A549 (cell line): ENCODE measurements at regions not wholly inside any gene's neighbourhood (a gene's known extent, or its start where the extent isn't known, plus 50 kb on each side); places are given as distances from the start of the nearest gene placed in this dataset.

Experiments
- ATAC-seq, 2 experiments: fragments of 200-7000 bp in 1 of 2; fragments of >200 bp in 1 of 2; cut with Nextera tagmentation in 1 of 2; cut with Tn5 transposase in 1 of 2; 3 replicates each; pipeline versions ENCODE4 v1.8.0 to v1.9.1; 2018 to 2020; ENCODE audit warnings: mild to moderate bottlenecking in 1 of 2, moderate library complexity in 1 of 2
- CTCF ChIA-PET: fragments of 300-600 bp; sonication (Branson Sonifier 250); formaldehyde crosslinking; extraction: SDS; loops from one replicate; lab custom pipeline; 2021; ENCODE audit warnings: antibody characterized with exemption, inconsistent platforms; lab: Yijun Ruan, JAX
- POLR2A ChIA-PET: fragments of 350-600 bp; formaldehyde crosslinking; extraction: SDS; loops from one replicate; lab custom pipeline; 2021; ENCODE audit warnings: antibody characterized with exemption, inconsistent platforms; lab: Yijun Ruan, JAX
- DNase-seq, 2 experiments: peaks; one replicate each; pipeline versions ENCODE4 v3.0.0 to v3.0.0-alpha.2; 2011 to 2016; ENCODE audit warnings: low read depth in 1 of 2, low spot score in 1 of 2
- FAIRE-seq: peaks from 2 replicates; lab custom pipeline; 2011; peaks lifted over from hg19 to GRCh38; lab: Jason Lieb, UNC
- H3K27ac ChIP-seq, 2 experiments: fragments of >200 bp; sonication (Bioruptor Twin); formaldehyde crosslinking; 3 replicates each; pipeline ENCODE4 v1.5.1; 2016 to 2017
- H3K4me1 ChIP-seq: fragments of >200 bp; sonication (Bioruptor Twin); formaldehyde crosslinking; 3 replicates; pipeline ENCODE4 v1.6.1; 2016
- H3K4me2 ChIP-seq: fragments of >200 bp; sonication (Bioruptor Twin); formaldehyde crosslinking; 3 replicates; pipeline ENCODE4 v1.6.1; 2016
- H3K4me3 ChIP-seq: fragments of >200 bp; sonication (Bioruptor Twin); formaldehyde crosslinking; 3 replicates; pipeline ENCODE4 v1.5.1; 2016
- H3K9me3 ChIP-seq: fragments of >200 bp; sonication (Bioruptor Twin); formaldehyde crosslinking; 3 replicates; pipeline ENCODE4 v1.6.1; 2016
- BHLHE40 ChIP-seq: IDR thresholded peaks from 2 replicates; pipeline ENCODE4 v1.6.1; 2012; ENCODE audit warnings: low read depth, low read length, inconsistent platforms
- CBX2 ChIP-seq: fragments of 200-600 bp; sonication (generic); IDR thresholded peaks from 2 replicates; pipeline ENCODE4 v1.6.1; 2016; ENCODE audit warnings: low read depth, mild to moderate bottlenecking, borderline replicate concordance
- CBX8 ChIP-seq: fragments of 200-600 bp; sonication (generic); IDR thresholded peaks from 2 replicates; pipeline ENCODE4 v1.6.1; 2016
- CHD2 ChIP-seq: fragments of 150-350 bp; IDR thresholded peaks from 2 replicates; pipeline ENCODE4 v1.6.1; 2014; ENCODE audit warnings: low read length; ENCODE audit not compliant: partially characterized antibody
- EHF ChIP-seq: fragments of 250-450 bp; sonication (Bioruptor Pico); IDR thresholded peaks from 2 replicates; pipeline ENCODE4 v1.5.0; 2020; ENCODE audit warnings: mild to moderate bottlenecking
- HEYL ChIP-seq: fragments of 250-450 bp; sonication (Bioruptor Pico); IDR thresholded peaks from 2 replicates; pipeline ENCODE4 v1.8.0; 2021; ENCODE audit warnings: mild to moderate bottlenecking, moderate library complexity
- JUNB ChIP-seq: fragments of >200 bp; sonication (Bioruptor Twin); formaldehyde crosslinking; IDR thresholded peaks from 2 replicates; pipeline ENCODE4 v1.6.1; 2016
- KDM5A ChIP-seq: fragments of 200-600 bp; sonication (generic); IDR thresholded peaks from 2 replicates; pipeline ENCODE4 v1.6.1; 2016; ENCODE audit warnings: antibody characterized with exemption, mild to moderate bottlenecking
- MAFK ChIP-seq: fragments of 450-650 bp; IDR thresholded peaks from 2 replicates; pipeline ENCODE4 v1.6.1; 2014; ENCODE audit not compliant: partially characterized antibody
- MAX ChIP-seq: IDR thresholded peaks from 2 replicates; pipeline ENCODE4 v1.6.1; 2012
- NPAS2 ChIP-seq: fragments of 250-450 bp; sonication (Bioruptor Pico); IDR thresholded peaks from 2 replicates; pipeline ENCODE4 v1.8.0; 2022; ENCODE audit warnings: mild to moderate bottlenecking, moderate library complexity, borderline replicate concordance
- POLR2AphosphoS2 ChIP-seq: conservative IDR thresholded peaks from 2 replicates; pipeline ENCODE4 v1.6.1; 2012; ENCODE audit warnings: low read length, improper control_type of control experiment, inconsistent platforms
- RAD21 ChIP-seq, 2 experiments: fragments of >200 bp in 1 of 2; sonication (Bioruptor Twin) in 1 of 2; formaldehyde crosslinking in 1 of 2; IDR thresholded peaks in 1 of 2; conservative IDR thresholded peaks in 1 of 2; 2 replicates in 1 of 2; 3 replicates in 1 of 2; pipeline ENCODE4 v1.6.1; 2012 to 2018; ENCODE audit warnings: inconsistent platforms in 1 of 2
- USF2 ChIP-seq: fragments of 450-650 bp; IDR thresholded peaks from 2 replicates; pipeline ENCODE4 v1.6.1; 2014; ENCODE audit warnings: antibody characterized with exemption
- WGBS: methylation state at CpG from one replicate; pipeline ENCODE4 v1.1.6; 2017; ENCODE audit errors: missing lambda C conversion rate; 5-methylcytosine and 5-hydroxymethylcytosine counted together
- TF ChIP-seq, protein P1 (sequence below): fragments of 200-600 bp; sonication (generic); IDR thresholded peaks from 2 replicates; pipeline ENCODE4 v1.6.1; 2016; ENCODE audit warnings: antibody characterized with exemption, mild to moderate bottlenecking, moderate library complexity

DNA sequence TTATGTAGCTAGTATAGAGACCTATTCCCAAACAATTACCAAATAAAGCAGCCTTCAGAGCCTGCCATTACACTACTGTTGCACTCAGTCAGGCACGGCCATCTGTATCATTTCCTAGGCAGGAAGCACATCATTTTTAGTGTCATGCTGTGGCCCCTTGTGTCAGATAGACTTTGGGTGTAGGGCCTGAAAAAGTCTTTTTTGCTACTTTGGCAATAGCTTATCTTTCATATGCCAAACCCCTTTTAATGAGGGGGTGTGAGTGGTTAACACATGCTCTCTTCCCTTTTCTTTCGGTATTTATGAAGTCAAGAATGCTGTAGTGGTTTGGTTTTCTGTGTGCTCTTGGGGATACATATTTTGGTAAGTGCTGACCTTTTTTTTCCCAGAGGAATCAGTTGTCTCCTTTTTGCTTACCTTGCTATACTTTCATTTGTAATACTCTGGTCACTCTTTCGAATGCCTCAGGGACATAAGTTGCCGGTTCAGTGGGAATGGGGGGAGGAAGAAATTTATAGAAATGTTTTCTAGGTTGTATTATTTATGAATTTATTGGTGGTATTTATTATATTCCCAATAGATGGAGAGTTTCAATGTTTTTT is 209.8 kb downstream of the CSNK1G3 start:
- POLR2A ChIA-PET: no interaction called here
- FAIRE-seq (no peak), DNase-seq (no peak), ATAC-seq (no peak)
- Histone ChIP-seq H3K4me3 (no peak overlapping the region), H3K9me3 (no peaks in the 10 kb centered on the region), H3K4me1 (no peaks in the 10 kb centered on the region), H3K4me2 (no peak overlapping the region)
- 42% methylated on average over 4 of the region's 4 CpGs for WGBS
- CTCF ChIA-PET: no interaction called here
- TF ChIP-seq BHLHE40: no peak
- TF ChIP-seq MAFK: peak; percentile 45
- TF ChIP-seq, all 56 proteins: peak for 1
- no peak overlapping the region for H3K27ac ChIP-seq

DNA sequence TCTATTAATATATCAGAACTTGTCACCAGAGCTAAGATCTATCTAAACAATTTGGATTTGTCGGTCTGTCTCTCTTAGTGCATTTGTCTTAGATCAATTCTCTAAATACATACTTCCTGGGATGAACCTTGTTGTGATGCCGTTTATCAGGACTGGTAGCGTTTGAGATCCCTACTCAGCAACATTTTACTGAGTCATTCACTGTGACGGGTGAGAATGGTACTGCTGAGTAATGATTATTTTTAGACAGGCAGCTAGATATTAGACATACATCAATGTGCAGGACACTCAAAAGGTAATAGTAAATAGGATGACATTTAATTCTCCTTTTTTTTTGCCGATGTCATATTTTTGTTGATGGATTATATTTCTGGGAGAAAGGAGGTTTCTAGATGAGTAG is 209.0 kb downstream of the CSNK1G3 start:
- ATAC-seq: no peak
- Histone ChIP-seq H3K4me3 (no peak overlapping the region), H3K9me3 (0 out of 3 replicates have a peak, but pooled peaks cover 2% of the 10 kb centered on the region), H3K27ac (no peak overlapping the region), H3K4me1 (no peaks in the 10 kb centered on the region), H3K4me2 (no peak overlapping the region)
- TF ChIP-seq MAFK (peak; percentile 87), JUNB (no peak)
- FAIRE-seq: no peak
- ChIA-PET CTCF (interaction anchor here (1.3 kb wide), 1 partner anchor 50 kb away, joined by 5 read pairs; no protein-coding TSS in a partner anchor), POLR2A (no interaction called here)
- WGBS: 51% methylated on average over 5 of the region's 5 CpGs
- no peak for DNase-seq

GRCh38 chr5:123720339-123720738 is 208.4 kb downstream of the CSNK1G3 start:
- FAIRE-seq: no peak
- H3K4me3 ChIP-seq: no peak overlapping the region
- no peaks in the 10 kb centered on the region for H3K4me1 ChIP-seq
- ChIA-PET CTCF (interaction anchor here (1.3 kb wide), 1 partner anchor 50 kb away, joined by 5 read pairs; no protein-coding TSS in a partner anchor), POLR2A (no interaction called here)
- H3K27ac ChIP-seq: no peak overlapping the region
- no peak overlapping the region for H3K4me2 ChIP-seq
- ATAC-seq: no peak
- no peak for TF ChIP-seq RAD21 (conservative IDR thresholded peaks at IDR 0.05 in 1 of 2, IDR thresholded peaks at IDR 0.05 in 1 of 2)
- TF ChIP-seq CHD2: no peak
- TF ChIP-seq, protein P1, sequence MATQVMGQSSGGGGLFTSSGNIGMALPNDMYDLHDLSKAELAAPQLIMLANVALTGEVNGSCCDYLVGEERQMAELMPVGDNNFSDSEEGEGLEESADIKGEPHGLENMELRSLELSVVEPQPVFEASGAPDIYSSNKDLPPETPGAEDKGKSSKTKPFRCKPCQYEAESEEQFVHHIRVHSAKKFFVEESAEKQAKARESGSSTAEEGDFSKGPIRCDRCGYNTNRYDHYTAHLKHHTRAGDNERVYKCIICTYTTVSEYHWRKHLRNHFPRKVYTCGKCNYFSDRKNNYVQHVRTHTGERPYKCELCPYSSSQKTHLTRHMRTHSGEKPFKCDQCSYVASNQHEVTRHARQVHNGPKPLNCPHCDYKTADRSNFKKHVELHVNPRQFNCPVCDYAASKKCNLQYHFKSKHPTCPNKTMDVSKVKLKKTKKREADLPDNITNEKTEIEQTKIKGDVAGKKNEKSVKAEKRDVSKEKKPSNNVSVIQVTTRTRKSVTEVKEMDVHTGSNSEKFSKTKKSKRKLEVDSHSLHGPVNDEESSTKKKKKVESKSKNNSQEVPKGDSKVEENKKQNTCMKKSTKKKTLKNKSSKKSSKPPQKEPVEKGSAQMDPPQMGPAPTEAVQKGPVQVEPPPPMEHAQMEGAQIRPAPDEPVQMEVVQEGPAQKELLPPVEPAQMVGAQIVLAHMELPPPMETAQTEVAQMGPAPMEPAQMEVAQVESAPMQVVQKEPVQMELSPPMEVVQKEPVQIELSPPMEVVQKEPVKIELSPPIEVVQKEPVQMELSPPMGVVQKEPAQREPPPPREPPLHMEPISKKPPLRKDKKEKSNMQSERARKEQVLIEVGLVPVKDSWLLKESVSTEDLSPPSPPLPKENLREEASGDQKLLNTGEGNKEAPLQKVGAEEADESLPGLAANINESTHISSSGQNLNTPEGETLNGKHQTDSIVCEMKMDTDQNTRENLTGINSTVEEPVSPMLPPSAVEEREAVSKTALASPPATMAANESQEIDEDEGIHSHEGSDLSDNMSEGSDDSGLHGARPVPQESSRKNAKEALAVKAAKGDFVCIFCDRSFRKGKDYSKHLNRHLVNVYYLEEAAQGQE: no peak
- TF ChIP-seq USF2: no peak
- no peak for TF ChIP-seq EHF (CRISPR knock-in tag)
- no peak for TF ChIP-seq CBX8
- no peak for TF ChIP-seq CBX2
- TF ChIP-seq NPAS2 (CRISPR knock-in tag): no peak
- no peak for TF ChIP-seq KDM5A
- TF ChIP-seq POLR2AphosphoS2: no peak
- 0 out of 3 replicates have a peak, but pooled peaks cover 3% of the 10 kb centered on the region for H3K9me3 ChIP-seq
- no peak for DNase-seq

DNA sequence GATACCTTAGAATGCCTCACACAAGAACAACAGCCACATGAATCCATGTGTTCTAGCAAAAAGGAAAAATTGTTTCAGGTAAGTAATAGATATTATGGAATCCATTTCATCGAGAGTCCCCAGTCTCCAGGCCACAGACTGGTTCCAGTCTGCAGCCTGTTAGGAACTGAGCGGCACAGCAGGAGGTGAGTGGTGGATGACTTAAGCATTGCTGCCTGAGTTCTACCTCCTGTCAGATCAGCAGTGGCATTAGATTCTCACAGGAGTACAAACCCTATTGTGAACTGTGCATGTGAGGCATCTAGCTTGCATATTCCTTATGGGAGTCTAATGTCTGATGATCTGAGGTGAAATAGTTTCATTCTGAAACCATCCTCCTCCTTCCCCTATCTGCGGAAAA is 207.0 kb downstream of the CSNK1G3 start:
- DNase-seq (no peak), ATAC-seq (no peak), FAIRE-seq (no peak)
- no peak for TF ChIP-seq HEYL (CRISPR knock-in tag)
- TF ChIP-seq CBX8: no peak
- TF ChIP-seq MAX: no peak
- Histone ChIP-seq H3K9me3 (0 out of 3 replicates have a peak, but pooled peaks cover 3% of the 10 kb centered on the region), H3K27ac (no peak overlapping the region), H3K4me2 (no peak overlapping the region), H3K4me3 (no peak overlapping the region), H3K4me1 (no peaks in the 10 kb centered on the region)
- WGBS: 70% methylated on average over 3 of the region's 3 CpGs
- ChIA-PET POLR2A (no interaction called here), CTCF (no interaction called here)
